ENCODE measurements at regions not wholly inside any gene's neighbourhood (a gene's known extent, or its start where the extent isn't known, plus 50 kb on each side); places are given as distances from the start of the nearest gene placed in this dataset.

DNA sequence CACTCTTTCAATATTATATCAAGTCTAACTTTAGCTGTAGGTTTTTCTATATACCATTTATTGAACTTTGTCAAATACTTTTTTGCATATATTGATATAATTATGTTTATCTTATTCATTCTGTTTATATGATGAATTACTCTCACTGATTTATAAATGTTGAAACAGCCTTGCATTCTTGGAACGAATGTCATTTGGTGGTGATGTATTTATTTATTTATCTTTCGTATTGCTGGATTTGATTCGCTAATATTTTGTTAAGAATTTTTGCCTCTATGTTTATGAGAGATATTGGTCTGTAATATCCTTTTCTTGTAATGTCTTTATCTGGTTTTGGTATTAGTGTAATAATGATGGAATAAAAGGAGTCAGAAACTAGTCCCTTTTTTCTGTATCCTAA lies 563.9 kb downstream of the ANXA1 start:
- WGBS, result 83% methylated on average over 3 of the region's 3 CpGs

DNA sequence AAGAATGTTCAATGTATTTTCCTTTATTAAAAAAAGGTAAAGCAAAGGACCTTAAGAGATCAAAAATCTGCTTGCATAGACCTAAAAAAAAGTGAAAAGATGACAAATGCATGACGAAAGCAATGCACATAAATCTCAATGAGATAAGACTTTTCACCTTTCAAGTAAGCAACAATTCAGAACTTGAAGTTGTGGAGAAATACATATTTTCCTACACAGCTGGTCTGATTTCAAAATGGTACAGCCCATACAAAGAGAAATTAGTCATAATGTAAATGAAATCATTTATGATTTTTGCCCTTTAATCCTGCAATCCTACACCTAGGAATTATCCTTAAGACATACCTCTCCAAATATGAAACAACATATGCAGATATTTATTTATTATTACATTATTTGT lies 568.0 kb downstream of the ANXA1 start:
- no peaks in the 10 kb centered on the region for H3K4me1 ChIP-seq (ENCODE audit: control insufficient read depth, insufficient read depth, low read length)
- ATAC-seq, result no peak
- DNase-seq, result no peak
- 79% methylated on average over 1 of the region's 1 CpG for WGBS
- H3K9me3 ChIP-seq (ENCODE audit: control insufficient read depth, low read length), result no peaks in the 10 kb centered on the region
- H3K27me3 ChIP-seq (ENCODE audit: control insufficient read depth, insufficient read depth), result no peaks in the 10 kb centered on the region
- H3K27ac ChIP-seq (ENCODE audit: low read length), result no peak overlapping the region
- intact Hi-C loops (cut with DNase I), result no loop called here
- no peak overlapping the region for H3K4me3 ChIP-seq (ENCODE audit: low read length)

More for the DNA sequence above, 563.9 kb downstream of the ANXA1 start:
- Histone ChIP-seq H3K9me3 (ENCODE audit: control insufficient read depth, low read length) (no peaks in the 10 kb centered on the region), H3K4me3 (ENCODE audit: low read length) (no peak overlapping the region), H3K4me1 (ENCODE audit: control insufficient read depth, insufficient read depth, low read length) (no peaks in the 10 kb centered on the region), H3K27me3 (ENCODE audit: control insufficient read depth, insufficient read depth) (no peaks in the 10 kb centered on the region), H3K27ac (ENCODE audit: low read length) (no peak overlapping the region)
- DNase-seq (no peak), ATAC-seq (no peak)
- intact Hi-C loops (cut with DNase I), result no loop called here

DNA sequence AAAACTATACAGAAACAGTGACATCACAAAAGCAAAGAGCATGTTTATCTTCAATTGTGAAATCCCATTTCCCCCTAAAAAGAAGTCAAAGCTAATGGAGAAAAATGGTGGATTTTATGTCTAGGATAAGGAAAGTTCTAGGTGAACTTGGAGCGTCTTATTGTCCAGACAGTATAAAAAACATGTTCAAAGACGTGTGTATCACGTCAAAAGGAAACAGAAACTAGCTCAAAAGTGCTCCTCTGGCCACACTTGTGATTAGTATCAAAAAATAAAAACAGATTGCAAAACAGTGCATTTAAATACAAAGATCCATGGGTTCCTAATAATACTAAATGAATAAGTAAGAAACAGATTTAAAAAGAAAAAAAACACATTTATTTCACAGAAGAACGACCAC lies 568.9 kb downstream of the ANXA1 start:
- Histone ChIP-seq H3K27me3 (ENCODE audit: control insufficient read depth, insufficient read depth) (no peaks in the 10 kb centered on the region), H3K9me3 (ENCODE audit: control insufficient read depth, low read length) (no peaks in the 10 kb centered on the region), H3K27ac (ENCODE audit: low read length) (no peak overlapping the region), H3K4me3 (ENCODE audit: low read length) (no peak overlapping the region), H3K4me1 (ENCODE audit: control insufficient read depth, insufficient read depth, low read length) (no peaks in the 10 kb centered on the region)
- intact Hi-C loops (cut with DNase I), result no loop called here
- DNase-seq, result no peak
- 73% methylated on average over 4 of the region's 4 CpGs for WGBS
- no peak for ATAC-seq

DNA sequence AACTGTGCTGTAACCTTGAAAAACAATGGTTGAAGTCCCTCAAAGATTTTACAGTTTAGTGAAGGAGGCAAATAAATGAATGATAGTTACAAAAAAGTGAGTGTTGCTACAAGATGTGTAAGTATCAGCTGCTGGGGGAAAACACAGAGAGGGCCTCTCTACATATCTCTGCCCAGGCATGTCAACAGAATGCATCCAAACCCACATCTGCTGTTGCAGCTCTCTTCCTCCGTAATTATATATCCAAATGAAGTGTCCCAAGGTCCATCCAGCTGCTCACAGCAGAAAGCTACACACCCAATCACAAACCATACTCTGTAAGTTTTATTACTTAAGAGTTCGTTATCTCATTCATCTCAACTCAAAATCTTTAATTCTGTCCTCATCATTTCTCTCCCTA lies 584.6 kb downstream of the ANXA1 start:
- Histone ChIP-seq H3K27ac (ENCODE audit: low read length) (no peak overlapping the region), H3K9me3 (ENCODE audit: control insufficient read depth, low read length) (no peaks in the 10 kb centered on the region), H3K4me1 (ENCODE audit: control insufficient read depth, insufficient read depth, low read length) (no peaks in the 10 kb centered on the region), H3K27me3 (ENCODE audit: control insufficient read depth, insufficient read depth) (no peaks in the 10 kb centered on the region), H3K4me3 (ENCODE audit: low read length) (no peak overlapping the region)
- intact Hi-C loops (cut with DNase I), result no loop called here
- ATAC-seq (no peak), DNase-seq (no peak)
- WGBS, result 71% methylated on average over 2 of the region's 2 CpGs

DNA sequence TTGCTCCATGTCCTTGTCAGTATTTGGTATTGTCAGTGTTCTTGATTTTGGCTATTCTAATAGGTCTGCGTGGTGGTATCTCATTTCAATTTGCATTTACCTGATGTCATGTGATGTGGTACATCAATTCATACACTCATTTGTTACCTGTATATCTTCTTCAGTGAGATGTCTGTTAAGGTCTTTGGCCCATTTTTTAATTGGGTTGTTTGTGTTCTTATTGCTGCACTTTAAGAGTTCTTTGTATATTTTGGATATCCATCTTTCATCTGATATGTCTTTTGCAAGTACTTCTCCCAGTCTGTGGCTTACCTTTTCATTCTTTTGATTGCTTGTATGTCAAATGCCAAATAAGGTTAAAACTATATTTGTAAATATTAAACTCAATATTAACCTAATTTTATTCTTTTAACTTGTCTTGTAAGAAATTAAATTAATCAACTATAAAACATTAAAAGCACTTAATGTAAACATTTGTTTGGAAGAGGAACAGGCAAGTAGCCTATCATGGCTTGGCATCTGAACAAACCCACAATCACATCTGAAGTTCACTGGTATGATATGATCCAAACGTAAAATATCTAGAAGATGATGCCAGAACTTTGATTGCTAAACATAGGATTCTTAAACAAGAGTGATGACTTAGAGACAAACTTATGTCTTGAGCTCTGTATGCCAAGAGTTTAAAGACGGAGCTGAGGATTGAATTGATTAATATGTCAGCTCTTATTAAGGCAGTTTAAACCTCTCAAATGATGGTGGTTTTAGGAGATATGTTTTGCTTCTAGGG lies 587.3 kb downstream of the ANXA1 start:
- Histone ChIP-seq H3K27me3 (ENCODE audit: control insufficient read depth, insufficient read depth) (no peaks in the 10 kb centered on the region), H3K4me3 (ENCODE audit: low read length) (no peak overlapping the region), H3K4me1 (ENCODE audit: control insufficient read depth, insufficient read depth, low read length) (no peaks in the 10 kb centered on the region), H3K27ac (ENCODE audit: low read length) (no peak overlapping the region), H3K9me3 (ENCODE audit: control insufficient read depth, low read length) (no peaks in the 10 kb centered on the region)
- no peak for ATAC-seq
- WGBS, result 63% methylated on average over 3 of the region's 3 CpGs
- intact Hi-C loops (cut with DNase I), result no loop called here
- DNase-seq, result no peak

DNA sequence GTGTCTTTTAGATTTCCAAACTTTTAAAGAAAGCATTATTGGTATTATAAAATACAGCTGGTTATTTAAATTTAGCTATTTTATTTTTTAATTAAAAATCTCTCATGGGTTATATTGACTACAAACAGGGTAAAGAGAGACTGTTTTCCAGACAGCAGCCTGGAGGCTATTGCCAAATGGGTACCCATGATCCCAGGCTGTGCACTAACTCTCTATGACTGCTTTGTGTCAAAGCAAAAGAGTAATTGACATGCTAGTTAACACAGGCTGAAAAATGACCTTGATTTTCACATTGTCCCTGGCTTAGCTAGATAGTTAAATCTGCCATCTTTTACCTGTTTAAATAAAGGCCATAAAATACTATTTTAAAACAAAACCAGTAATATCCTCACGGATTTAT lies 589.7 kb downstream of the ANXA1 start:
- ATAC-seq, result no peak
- H3K27me3 ChIP-seq (ENCODE audit: control insufficient read depth, insufficient read depth), result no peaks in the 10 kb centered on the region
- 57% methylated on average over 1 of the region's 1 CpG for WGBS
- H3K4me1 ChIP-seq (ENCODE audit: control insufficient read depth, insufficient read depth, low read length), result no peaks in the 10 kb centered on the region
- no peak for DNase-seq
- H3K4me3 ChIP-seq (ENCODE audit: low read length), result no peak overlapping the region
- no peak overlapping the region for H3K27ac ChIP-seq (ENCODE audit: low read length)
- intact Hi-C loops (cut with DNase I), result no loop called here
- H3K9me3 ChIP-seq (ENCODE audit: control insufficient read depth, low read length), result no peaks in the 10 kb centered on the region

DNA sequence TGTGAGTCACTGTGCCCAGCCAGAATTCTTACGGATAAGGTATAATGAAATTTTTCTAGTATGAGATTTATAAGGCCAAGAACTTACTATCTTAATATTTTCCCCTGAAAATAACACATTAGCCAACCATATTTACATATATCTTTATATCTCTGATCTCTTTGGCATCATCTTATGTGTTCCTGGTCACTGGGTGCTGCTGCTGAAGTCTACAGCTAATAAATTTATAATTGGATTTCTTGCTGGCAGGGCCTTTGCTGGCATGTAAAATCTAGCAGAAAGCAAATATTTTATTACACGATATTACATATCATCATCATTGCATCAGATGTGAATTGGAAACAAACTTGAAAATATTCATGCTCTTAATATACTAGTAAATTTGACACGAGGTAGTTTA lies 590.7 kb downstream of the ANXA1 start:
- Histone ChIP-seq H3K4me3 (ENCODE audit: low read length) (no peak overlapping the region), H3K4me1 (ENCODE audit: control insufficient read depth, insufficient read depth, low read length) (no peaks in the 10 kb centered on the region), H3K9me3 (ENCODE audit: control insufficient read depth, low read length) (no peaks in the 10 kb centered on the region), H3K27me3 (ENCODE audit: control insufficient read depth, insufficient read depth) (no peaks in the 10 kb centered on the region), H3K27ac (ENCODE audit: low read length) (no peak overlapping the region)
- no peak for DNase-seq
- 73% methylated on average over 3 of the region's 3 CpGs for WGBS
- ATAC-seq, result no peak
- intact Hi-C loops (cut with DNase I), result no loop called here

DNA sequence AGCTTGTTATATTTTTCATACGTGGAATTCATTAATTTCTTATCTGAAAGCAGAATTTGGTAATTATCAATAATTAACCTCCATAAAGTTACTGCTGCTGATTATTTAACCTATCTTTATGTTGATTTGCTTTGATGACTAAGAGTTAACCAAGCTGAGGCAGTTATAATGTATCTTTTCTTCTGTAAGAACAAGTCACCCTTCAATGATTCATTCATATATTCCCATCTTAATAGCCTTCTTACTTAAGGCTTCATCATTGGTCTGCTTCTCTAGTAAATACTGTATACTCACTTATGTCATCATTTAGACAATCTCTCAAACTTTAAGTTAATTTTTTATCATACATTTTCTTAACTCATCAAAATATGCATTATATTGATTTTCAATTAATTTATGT lies 592.2 kb downstream of the ANXA1 start:
- WGBS, result 68% methylated on average over 1 of the region's 1 CpG
- Histone ChIP-seq H3K4me1 (ENCODE audit: control insufficient read depth, insufficient read depth, low read length) (no peaks in the 10 kb centered on the region), H3K9me3 (ENCODE audit: control insufficient read depth, low read length) (no peaks in the 10 kb centered on the region), H3K4me3 (ENCODE audit: low read length) (no peak overlapping the region), H3K27me3 (ENCODE audit: control insufficient read depth, insufficient read depth) (no peaks in the 10 kb centered on the region), H3K27ac (ENCODE audit: low read length) (no peak overlapping the region)
- ATAC-seq (no peak), DNase-seq (no peak)
- intact Hi-C loops (cut with DNase I), result no loop called here

DNA sequence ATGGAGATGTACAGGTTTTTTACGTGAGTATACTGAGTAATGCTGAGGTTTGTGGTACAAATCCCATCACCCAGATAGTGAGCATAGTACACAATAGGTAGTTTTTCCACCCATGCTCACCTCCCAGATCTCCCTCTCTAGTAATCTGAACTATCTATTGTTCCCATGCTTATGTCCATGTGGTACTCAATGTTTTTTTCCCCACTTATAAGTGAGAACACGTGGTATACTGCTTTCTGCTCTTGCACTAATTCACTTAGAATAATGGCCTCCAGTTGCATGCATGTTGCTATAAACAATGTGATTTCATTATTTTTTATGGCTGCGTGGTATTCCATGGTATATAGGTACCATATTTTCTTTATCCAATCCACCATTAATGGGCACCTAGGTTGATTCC lies 593.9 kb downstream of the ANXA1 start:
- no peaks in the 10 kb centered on the region for H3K9me3 ChIP-seq (ENCODE audit: control insufficient read depth, low read length)
- no peak overlapping the region for H3K4me3 ChIP-seq (ENCODE audit: low read length)
- no peaks in the 10 kb centered on the region for H3K27me3 ChIP-seq (ENCODE audit: control insufficient read depth, insufficient read depth)
- intact Hi-C loops (cut with DNase I), result no loop called here
- H3K27ac ChIP-seq (ENCODE audit: low read length), result no peak overlapping the region
- no peaks in the 10 kb centered on the region for H3K4me1 ChIP-seq (ENCODE audit: control insufficient read depth, insufficient read depth, low read length)
- 77% methylated on average over 3 of the region's 3 CpGs for WGBS
- DNase-seq (no peak), ATAC-seq (no peak)

DNA sequence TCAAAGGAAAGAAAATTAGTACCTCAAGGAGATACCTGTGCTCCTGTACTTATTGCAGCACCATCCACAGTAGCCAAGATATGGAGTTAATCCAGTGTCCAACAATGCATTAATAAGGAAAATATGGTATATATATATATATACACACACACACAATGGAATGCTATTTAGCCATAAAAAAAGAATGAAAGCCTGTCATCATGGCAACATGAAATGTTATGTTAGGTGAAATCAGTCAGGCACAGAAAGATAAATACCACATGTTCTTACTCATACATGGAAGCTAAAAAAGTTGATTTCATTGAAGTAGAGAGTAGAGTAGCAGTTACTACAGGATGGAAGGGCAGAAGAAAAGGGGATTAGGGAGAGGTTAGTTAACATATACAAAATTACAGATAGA lies 601.5 kb downstream of the ANXA1 start:
- intact Hi-C loops (cut with DNase I), result no loop called here
- Histone ChIP-seq H3K9me3 (ENCODE audit: control insufficient read depth, low read length) (no peaks in the 10 kb centered on the region), H3K4me3 (ENCODE audit: low read length) (no peak overlapping the region), H3K4me1 (ENCODE audit: control insufficient read depth, insufficient read depth, low read length) (no peaks in the 10 kb centered on the region), H3K27me3 (ENCODE audit: control insufficient read depth, insufficient read depth) (no peaks in the 10 kb centered on the region), H3K27ac (ENCODE audit: low read length) (no peak overlapping the region)
- DNase-seq, result no peak
- no peak for ATAC-seq

DNA sequence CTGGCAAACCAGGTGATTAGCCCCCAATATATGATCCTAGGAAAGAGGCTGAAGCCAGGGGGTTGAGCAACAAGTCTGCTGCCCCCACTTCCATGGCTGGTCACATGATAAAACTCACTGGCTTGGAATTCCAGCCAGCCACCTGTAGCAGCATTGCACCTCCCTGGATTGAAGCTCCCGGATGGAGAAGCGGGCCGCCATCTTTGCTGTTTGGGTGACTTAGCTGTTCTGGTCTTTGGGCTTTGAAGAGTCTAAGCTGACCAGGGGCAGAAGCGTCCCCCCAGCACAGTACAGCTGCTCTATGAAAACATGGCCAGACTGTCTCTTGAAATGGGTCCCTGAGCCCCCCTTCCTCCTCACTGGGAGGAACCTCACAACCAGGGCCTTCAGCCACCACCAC lies 610.2 kb downstream of the ANXA1 start:
- Histone ChIP-seq H3K4me1 (ENCODE audit: control insufficient read depth, insufficient read depth, low read length) (no peaks in the 10 kb centered on the region), H3K27me3 (ENCODE audit: control insufficient read depth, insufficient read depth) (no peaks in the 10 kb centered on the region)
- ATAC-seq, result no peak

DNA sequence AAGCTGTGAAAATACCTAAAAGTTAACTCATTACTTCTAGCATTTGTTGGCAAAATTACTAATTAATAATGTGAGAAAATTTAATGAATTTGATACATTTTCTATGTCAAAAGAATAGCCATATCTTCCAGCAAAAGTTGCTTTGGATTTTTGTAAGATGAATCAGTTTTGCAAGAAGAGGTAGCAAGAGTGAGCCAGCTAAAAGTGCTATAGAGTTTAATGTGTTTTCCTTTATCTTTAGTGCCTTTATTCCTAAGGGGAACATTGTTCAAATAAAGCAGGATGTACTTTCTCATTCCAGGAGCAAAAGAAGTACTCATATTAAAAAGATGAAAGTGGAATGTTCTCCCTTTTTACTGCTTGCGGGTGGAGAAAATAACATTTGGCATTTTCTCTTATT lies 622.2 kb downstream of the ANXA1 start:
- ATAC-seq, result no peak
- H3K9me3 ChIP-seq (ENCODE audit: control insufficient read depth, low read length), result no peaks in the 10 kb centered on the region
- no peak overlapping the region for H3K27ac ChIP-seq (ENCODE audit: low read length)
- H3K4me3 ChIP-seq (ENCODE audit: low read length), result no peak overlapping the region
- no peaks in the 10 kb centered on the region for H3K27me3 ChIP-seq (ENCODE audit: control insufficient read depth, insufficient read depth)
- no peaks in the 10 kb centered on the region for H3K4me1 ChIP-seq (ENCODE audit: control insufficient read depth, insufficient read depth, low read length)
- intact Hi-C loops (cut with DNase I), result no loop called here
- no peak for DNase-seq
- WGBS, result 81% methylated on average over 1 of the region's 1 CpG

More for the DNA sequence above, 610.2 kb downstream of the ANXA1 start:
- DNase-seq, result peak in 1 of 3 donors; percentile 18
- Histone ChIP-seq H3K4me3 (ENCODE audit: low read length) (no peak overlapping the region), H3K27ac (ENCODE audit: low read length) (no peak overlapping the region), H3K9me3 (ENCODE audit: control insufficient read depth, low read length) (no peaks in the 10 kb centered on the region)
- 91% methylated on average over 4 of the region's 4 CpGs for WGBS
- intact Hi-C loops (cut with DNase I), result no loop called here

Measured in right cardiac atrium (tissue), 5 donors.